ENCODE measurements at regions not wholly inside any gene's neighbourhood (a gene's known extent, or its start where the extent isn't known, plus 50 kb on each side); places are given as distances from the start of the nearest gene placed in this dataset.

GRCh38 chr10:2989292-2989947 lies 77.9 kb upstream of the PFKP start:
- Mint-ChIP-seq H3K36me3 (ENCODE audit: unreplicated experiment) (no peaks in the 10 kb centered on the region), H3K9me3 (ENCODE audit: unreplicated experiment) (no peaks in the 10 kb centered on the region), H3K4me3 (ENCODE audit: unreplicated experiment) (no peak overlapping the region), H3K4me1 (ENCODE audit: unreplicated experiment) (peaks cover 24% of the 10 kb centered on the region), H3K27me3 (ENCODE audit: unreplicated experiment) (no peaks in the 10 kb centered on the region), H3K27ac (ENCODE audit: unreplicated experiment) (no peak overlapping the region)
- DNase-seq (ENCODE audit: extremely low spot score, unreplicated experiment) = no peak
- no peak for TF ChIP-seq CTCF (IDR thresholded peaks at IDR 0.05)

GRCh38 chr10:2987185-2987768 lies 80.1 kb upstream of the PFKP start:
- Mint-ChIP-seq H3K4me1 (ENCODE audit: unreplicated experiment) (peaks cover 13% of the 10 kb centered on the region), H3K4me3 (ENCODE audit: unreplicated experiment) (no peak overlapping the region)
- TF ChIP-seq CTCF (IDR thresholded peaks at IDR 0.05) = no peak

GRCh38 chr10:2986391-2986801 lies 81.0 kb upstream of the PFKP start:
- Mint-ChIP-seq H3K27me3 (ENCODE audit: unreplicated experiment) (no peaks in the 10 kb centered on the region), H3K4me1 (ENCODE audit: unreplicated experiment) (peaks cover 20% of the 10 kb centered on the region), H3K4me3 (ENCODE audit: unreplicated experiment) (no peak overlapping the region), H3K27ac (ENCODE audit: unreplicated experiment) (no peak overlapping the region), H3K9me3 (ENCODE audit: unreplicated experiment) (no peaks in the 10 kb centered on the region), H3K36me3 (ENCODE audit: unreplicated experiment) (no peaks in the 10 kb centered on the region)
- no peak for TF ChIP-seq CTCF (IDR thresholded peaks at IDR 0.05)
- DNase-seq (ENCODE audit: extremely low spot score, unreplicated experiment) = no peak

More at GRCh38 chr10:2987185-2987768, 80.1 kb upstream of the PFKP start:
- Mint-ChIP-seq H3K27ac (ENCODE audit: unreplicated experiment) (no peak overlapping the region), H3K9me3 (ENCODE audit: unreplicated experiment) (no peaks in the 10 kb centered on the region), H3K36me3 (ENCODE audit: unreplicated experiment) (no peaks in the 10 kb centered on the region), H3K27me3 (ENCODE audit: unreplicated experiment) (no peaks in the 10 kb centered on the region)
- DNase-seq (ENCODE audit: extremely low spot score, unreplicated experiment) = no peak

GRCh38 chr10:2985729-2986232 lies 81.6 kb upstream of the PFKP start:
- no peak for TF ChIP-seq CTCF (IDR thresholded peaks at IDR 0.05)
- H3K4me3 Mint-ChIP-seq (ENCODE audit: unreplicated experiment) = no peak overlapping the region
- no peaks in the 10 kb centered on the region for H3K36me3 Mint-ChIP-seq (ENCODE audit: unreplicated experiment)
- no peaks in the 10 kb centered on the region for H3K27me3 Mint-ChIP-seq (ENCODE audit: unreplicated experiment)
- no peaks in the 10 kb centered on the region for H3K9me3 Mint-ChIP-seq (ENCODE audit: unreplicated experiment)
- peaks cover 26% of the 10 kb centered on the region for H3K4me1 Mint-ChIP-seq (ENCODE audit: unreplicated experiment)
- H3K27ac Mint-ChIP-seq (ENCODE audit: unreplicated experiment) = peak overlapping the region; percentile 2
- no peak for DNase-seq (ENCODE audit: extremely low spot score, unreplicated experiment)

- TF ChIP-seq CTCF (IDR thresholded peaks at IDR 0.05) = no peak
- no peaks in the 10 kb centered on the region for H3K36me3 Mint-ChIP-seq (ENCODE audit: unreplicated experiment)
- peak; percentile 66 for DNase-seq (ENCODE audit: extremely low spot score, unreplicated experiment)
- H3K27ac Mint-ChIP-seq (ENCODE audit: unreplicated experiment) = no peak overlapping the region
- no peaks in the 10 kb centered on the region for H3K9me3 Mint-ChIP-seq (ENCODE audit: unreplicated experiment)
- H3K27me3 Mint-ChIP-seq (ENCODE audit: unreplicated experiment) = no peaks in the 10 kb centered on the region
- no peak overlapping the region for H3K4me3 Mint-ChIP-seq (ENCODE audit: unreplicated experiment)
- peaks cover 37% of the 10 kb centered on the region for H3K4me1 Mint-ChIP-seq (ENCODE audit: unreplicated experiment)
Observed at GRCh38 chr10:2984682-2985081, 82.7 kb upstream of the PFKP start.
